NCI-H748 treated with DMSO at 0.1 percent for 48 hours (cell line): ENCODE measurements at regions not wholly inside any gene's neighbourhood (a gene's known extent, or its start where the extent isn't known, plus 50 kb on each side); places are given as distances from the start of the nearest gene placed in this dataset.

ENCODE experiments used
- DNase-seq: peaks from one replicate; lab custom pipeline; 2025; lab: John Stamatoyannopoulos, UW

DNA sequence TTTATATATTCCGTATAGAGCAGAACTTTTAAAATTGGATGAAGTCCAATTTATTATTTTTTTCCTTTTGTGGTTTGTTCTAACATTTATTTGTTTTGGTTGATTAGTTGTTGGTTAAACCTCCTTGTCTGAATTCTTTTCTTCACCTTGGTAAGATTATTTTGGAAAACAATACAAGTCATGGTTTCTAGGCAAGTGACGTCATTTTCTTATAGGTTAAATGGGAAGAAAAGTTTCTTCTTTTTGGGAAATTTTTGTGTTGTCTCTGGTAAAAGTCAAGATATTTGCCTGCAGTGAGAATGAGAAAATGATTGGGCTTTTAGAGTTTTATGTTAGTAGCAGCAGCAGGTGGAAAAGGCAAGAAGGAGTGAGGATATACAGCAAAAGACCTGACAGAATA, 197.9 kb downstream of the OTOR start:
- no peak for DNase-seq

GRCh38 chr20:16947479-16947878, 199.3 kb downstream of the OTOR start:
- DNase-seq, result no peak

- DNase-seq, result no peak
Measured at GRCh38 chr20:16951876-16952275, 203.7 kb downstream of the OTOR start.

- no peak for DNase-seq
Measured at GRCh38 chr20:16952965-16953364, 204.8 kb downstream of the OTOR start.

GRCh38 chr20:16953858-16954257, 205.7 kb downstream of the OTOR start:
- DNase-seq, result no peak

DNA sequence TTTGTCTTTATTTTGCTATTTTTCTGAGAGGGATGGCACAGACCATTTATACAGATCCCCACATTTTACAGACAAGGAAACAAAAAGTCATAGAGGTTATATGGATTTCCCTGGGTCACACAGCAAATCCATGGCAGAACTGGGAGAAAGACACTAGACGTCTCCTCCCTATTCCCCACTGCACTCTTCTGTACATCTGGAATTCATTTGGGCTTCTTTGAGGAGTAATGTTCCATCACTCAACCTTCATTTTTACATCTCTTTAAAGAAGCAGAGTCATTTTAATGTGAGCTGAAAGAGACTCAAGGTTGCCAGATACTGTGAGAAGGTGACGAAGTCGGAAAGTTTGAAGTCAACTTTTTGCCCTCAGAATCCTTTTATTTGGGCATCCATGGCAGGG, 207.3 kb downstream of the OTOR start:
- no peak for DNase-seq

DNA sequence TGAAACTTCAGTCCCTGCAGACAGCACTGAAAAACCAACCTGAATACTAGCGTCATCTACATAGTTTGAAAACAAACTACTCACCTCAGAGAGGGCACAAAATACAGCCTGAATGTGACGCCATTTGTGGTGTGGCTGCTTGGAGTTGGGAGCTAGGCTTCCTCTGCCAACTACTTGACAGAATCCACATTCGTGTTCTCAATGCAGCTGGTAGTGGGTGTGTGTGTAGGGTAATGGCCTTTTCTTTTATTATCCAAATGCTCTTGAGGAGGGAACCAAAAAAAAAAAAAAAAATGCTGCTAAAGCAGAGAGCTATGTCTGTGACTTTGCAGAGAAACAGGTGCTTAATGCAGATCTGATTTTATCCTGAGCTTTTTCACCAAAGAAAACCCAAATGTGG, 207.8 kb downstream of the OTOR start:
- no peak for DNase-seq

DNA sequence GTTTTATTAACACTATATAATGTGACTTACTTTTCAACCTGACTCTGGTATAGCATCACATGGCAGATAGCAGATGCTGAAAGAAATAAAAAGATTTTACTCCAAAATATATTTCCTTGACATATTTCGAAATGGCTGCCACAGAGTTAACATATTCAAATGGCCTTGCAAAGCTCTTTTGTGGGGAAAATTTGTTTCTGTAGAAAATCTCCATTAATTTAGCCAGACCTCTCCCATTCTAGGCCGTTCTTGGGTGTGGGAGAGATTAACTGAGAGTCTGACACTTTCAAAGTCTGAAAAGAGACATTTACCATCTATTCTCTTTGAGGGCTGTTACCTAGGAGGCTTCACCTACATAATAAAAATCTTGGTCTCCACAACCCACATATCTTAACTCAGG, 217.2 kb downstream of the OTOR start:
- DNase-seq, result no peak

- DNase-seq, result no peak
Measured at GRCh38 chr20:16966276-16966880, 218.2 kb downstream of the OTOR start.

GRCh38 chr20:16968099-16968498, 219.9 kb downstream of the OTOR start:
- no peak for DNase-seq

GRCh38 chr20:16970776-16971175, 222.6 kb downstream of the OTOR start:
- DNase-seq, result no peak

- no peak for DNase-seq
Measured at GRCh38 chr20:16974080-16974854, 226.1 kb downstream of the OTOR start.

- no peak for DNase-seq
Measured at GRCh38 chr20:16974855-16975162, 226.7 kb downstream of the OTOR start.

- DNase-seq, result no peak
Measured at GRCh38 chr20:16975682-16976081, 227.5 kb downstream of the OTOR start.

- no peak for DNase-seq
Measured at GRCh38 chr20:16978497-16978896, 230.3 kb downstream of the OTOR start.

DNA sequence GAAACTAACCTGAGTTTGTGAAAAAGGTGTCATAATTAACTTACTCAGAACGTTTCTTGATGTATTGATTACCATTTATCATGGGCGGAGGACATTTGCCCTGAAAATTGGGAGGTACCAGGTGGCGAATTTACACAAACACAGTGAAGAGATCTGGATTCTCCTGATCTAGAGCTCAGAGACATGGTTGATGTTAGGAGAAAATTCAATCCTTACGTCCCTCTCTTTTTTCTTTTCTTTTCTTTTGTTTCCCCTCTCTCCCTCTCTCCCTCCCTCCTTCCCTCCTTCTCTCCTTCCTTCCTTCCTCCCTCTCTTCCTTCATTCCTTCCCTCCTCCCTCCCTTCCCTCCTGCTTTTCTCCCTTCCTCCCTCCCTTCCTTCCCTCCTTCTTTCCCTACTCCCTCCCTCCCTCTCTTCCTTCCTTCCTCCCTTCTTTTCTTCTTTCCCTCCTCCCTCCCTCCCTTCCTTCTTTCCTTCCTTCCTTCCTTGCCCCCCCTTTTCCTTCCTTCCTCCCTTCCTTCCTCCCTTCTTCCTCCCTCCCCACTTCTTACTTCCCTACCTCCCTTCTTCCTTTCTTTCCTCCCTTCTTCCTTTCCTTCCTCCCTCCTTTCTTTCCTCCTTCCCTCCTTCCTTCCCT, 234.1 kb downstream of the OTOR start:
- DNase-seq, result no peak

DNA sequence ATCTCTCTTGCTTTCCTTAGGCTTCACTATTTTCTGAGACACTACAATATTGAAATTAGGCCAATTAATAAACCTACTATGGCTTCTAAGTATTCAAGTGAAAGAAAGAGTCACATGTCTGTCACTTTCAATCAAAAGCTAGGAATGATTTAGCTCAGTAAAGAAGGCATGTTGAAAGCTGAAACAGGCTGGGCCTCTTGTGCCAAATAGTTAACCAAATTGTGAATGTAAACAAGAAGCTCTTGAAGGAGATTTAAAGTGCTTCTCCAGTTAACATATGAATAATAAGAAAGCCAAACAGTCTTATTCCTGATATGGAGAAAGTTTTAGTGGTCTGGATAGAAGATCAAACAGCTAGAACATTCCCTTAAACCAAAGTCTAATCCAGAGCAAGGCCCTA, 236.3 kb downstream of the OTOR start:
- no peak for DNase-seq

GRCh38 chr20:17003170-17003870, 223.5 kb upstream of the PCSK2 start:
- no peak for DNase-seq

DNA sequence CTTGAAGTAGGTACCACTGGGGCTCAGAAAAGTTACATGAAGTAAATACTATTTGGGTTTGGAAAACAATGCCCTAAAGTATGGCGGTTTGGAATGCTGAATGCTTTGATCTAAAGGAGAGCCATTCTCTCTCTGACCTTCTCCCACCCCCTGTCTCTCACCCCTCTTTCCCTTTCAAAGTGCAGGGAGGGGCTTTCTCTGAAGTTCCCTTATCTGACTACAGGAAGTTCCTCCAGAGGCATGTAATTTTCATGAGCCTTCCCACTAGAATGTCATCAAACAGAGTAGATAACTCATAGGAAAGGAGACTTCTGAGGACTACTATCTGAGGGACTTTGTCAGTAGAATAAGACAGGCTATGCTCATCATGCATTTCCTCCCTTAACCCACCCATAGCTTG, 216.7 kb upstream of the PCSK2 start:
- DNase-seq, result no peak

- no peak for DNase-seq
Measured at GRCh38 chr20:17012546-17013226, 214.2 kb upstream of the PCSK2 start.

GRCh38 chr20:17014217-17014616, 212.6 kb upstream of the PCSK2 start:
- peak; percentile 81 for DNase-seq

GRCh38 chr20:17014756-17015366, 212.0 kb upstream of the PCSK2 start:
- DNase-seq, result no peak
